Neutrophil (primary cell): ENCODE measurements at regions not wholly inside any gene's neighbourhood (a gene's known extent, or its start where the extent isn't known, plus 50 kb on each side); places are given as distances from the start of the nearest gene placed in this dataset.

Experiments used
- H3K27ac ChIP-seq: fragments of 200-600 bp; sonication (generic); 2 replicates; pipeline ENCODE4 v1.5.1; 2016; ENCODE audit warnings: mild to moderate bottlenecking, moderate library complexity
- H3K27me3 ChIP-seq: fragments of 200-600 bp; sonication (generic); 2 replicates; pipeline ENCODE4 v1.6.0; 2016; ENCODE audit warnings: mild to moderate bottlenecking
- H3K36me3 ChIP-seq: fragments of 200-600 bp; sonication (generic); 2 replicates; pipeline ENCODE4 v1.5.1; 2017
- H3K4me1 ChIP-seq, 2 experiments: fragments of 200-600 bp in 1 of 2; sonication (generic) in 1 of 2; 1 replicate in 1 of 2; 2 replicates in 1 of 2; pipeline versions ENCODE4 v1.5.1 to v1.6.1; 2013 to 2016; ENCODE audit warnings: low read depth in 1 of 2, low read length in 1 of 2, mild to moderate bottlenecking in 1 of 2, moderate library complexity in 1 of 2; ENCODE audit not compliant: control insufficient read depth in 1 of 2, insufficient read depth in 1 of 2
- H3K4me3 ChIP-seq, 2 experiments: fragments of 200-600 bp in 1 of 2; sonication (generic) in 1 of 2; 1 replicate in 1 of 2; 2 replicates in 1 of 2; pipeline ENCODE4 v1.5.1; 2013 to 2016; ENCODE audit warnings: low read depth in 1 of 2, low read length in 1 of 2, mild to moderate bottlenecking in 1 of 2, moderate library complexity in 1 of 2
- H3K9me3 ChIP-seq: fragments of 200-600 bp; sonication (generic); 2 replicates; pipeline ENCODE4 v1.5.1; 2016
- CTCF ChIP-seq: fragments of 200-600 bp; sonication (generic); IDR thresholded peaks from 2 replicates; pipeline ENCODE4 v1.5.1; 2016; ENCODE audit warnings: antibody characterized with exemption

- Histone ChIP-seq H3K9me3 (no peaks in the 10 kb centered on the region), H3K4me1 (no peaks in the 10 kb centered on the region), H3K27ac (no peak overlapping the region), H3K4me3 (no peak overlapping the region), H3K27me3 (no peaks in the 10 kb centered on the region), H3K36me3 (no peaks in the 10 kb centered on the region)
- TF ChIP-seq CTCF, result no peak
Measured at GRCh38 chr1:96633695-96634094, 87.9 kb upstream of the PTBP2 start.

- Histone ChIP-seq H3K4me1 (no peaks in the 10 kb centered on the region), H3K36me3 (no peaks in the 10 kb centered on the region), H3K27me3 (peaks cover 7% of the 10 kb centered on the region), H3K4me3 (no peak overlapping the region), H3K9me3 (no peaks in the 10 kb centered on the region), H3K27ac (no peak overlapping the region)
- no peak for TF ChIP-seq CTCF
Measured at GRCh38 chr1:96634883-96635282, 86.7 kb upstream of the PTBP2 start.

- TF ChIP-seq CTCF, result no peak
- H3K4me1 ChIP-seq, result no peaks in the 10 kb centered on the region
- H3K4me3 ChIP-seq, result no peak overlapping the region
- H3K36me3 ChIP-seq, result no peaks in the 10 kb centered on the region
- no peak overlapping the region for H3K27ac ChIP-seq
- H3K9me3 ChIP-seq, result no peaks in the 10 kb centered on the region
- H3K27me3 ChIP-seq, result peaks cover 12% of the 10 kb centered on the region
Measured at GRCh38 chr1:96641282-96641681, 80.3 kb upstream of the PTBP2 start.

GRCh38 chr1:96643519-96643918, 78.1 kb upstream of the PTBP2 start:
- Histone ChIP-seq H3K27me3 (peaks cover 12% of the 10 kb centered on the region), H3K9me3 (no peaks in the 10 kb centered on the region), H3K4me1 (no peaks in the 10 kb centered on the region), H3K27ac (no peak overlapping the region), H3K36me3 (no peaks in the 10 kb centered on the region), H3K4me3 (no peak overlapping the region)
- no peak for TF ChIP-seq CTCF

GRCh38 chr1:96649301-96649700, 72.3 kb upstream of the PTBP2 start:
- Histone ChIP-seq H3K27ac (no peak overlapping the region), H3K4me1 (no peaks in the 10 kb centered on the region), H3K4me3 (no peak overlapping the region), H3K36me3 (no peaks in the 10 kb centered on the region), H3K9me3 (no peaks in the 10 kb centered on the region), H3K27me3 (no peaks in the 10 kb centered on the region)
- no peak for TF ChIP-seq CTCF

- H3K27ac ChIP-seq, result no peak overlapping the region
- TF ChIP-seq CTCF, result no peak
- H3K9me3 ChIP-seq, result no peaks in the 10 kb centered on the region
- no peaks in the 10 kb centered on the region for H3K36me3 ChIP-seq
- no peaks in the 10 kb centered on the region for H3K27me3 ChIP-seq
- H3K4me1 ChIP-seq, result no peaks in the 10 kb centered on the region
- no peak overlapping the region for H3K4me3 ChIP-seq
Measured at GRCh38 chr1:96651517-96651916, 70.1 kb upstream of the PTBP2 start.
